Spleen (tissue), 7 donors: ENCODE measurements at regions not wholly inside any gene's neighbourhood (a gene's known extent, or its start where the extent isn't known, plus 50 kb on each side); places are given as distances from the start of the nearest gene placed in this dataset.

ENCODE experiments used
- POLR2A ChIP-seq, 3 donors: fragments of 450-650 bp; IDR thresholded peaks; one replicate each; pipeline ENCODE4 v1.5.1; 2017; ENCODE audit warnings: antibody characterized with exemption in 3 of 3, mild to moderate bottlenecking in 1 of 3
- TF ChIP-seq, protein P1 (sequence below), 11 experiments: fragments of 200-600 bp in 7 of 11; fragments of 450-650 bp in 4 of 11; sonication (generic) in 4 of 11; IDR thresholded peaks in 8 of 11; conservative IDR thresholded peaks in 3 of 11; 1 replicate in 7 of 11; 2 replicates in 4 of 11; pipeline versions ENCODE4 v1.4.0 to v1.8.0; 2016 to 2021; ENCODE audit warnings: antibody characterized with exemption in 11 of 11, inconsistent platforms in 4 of 11, mild to moderate bottlenecking in 1 of 11
- donor health status: DM: no; HTN: no; CAD: no; lungs with moderate emphysema.
- donor health status: DM: no; HTN: no; CAD: no.
- donor health status: DM: no; HTN: no; CAD: no.

DNA sequence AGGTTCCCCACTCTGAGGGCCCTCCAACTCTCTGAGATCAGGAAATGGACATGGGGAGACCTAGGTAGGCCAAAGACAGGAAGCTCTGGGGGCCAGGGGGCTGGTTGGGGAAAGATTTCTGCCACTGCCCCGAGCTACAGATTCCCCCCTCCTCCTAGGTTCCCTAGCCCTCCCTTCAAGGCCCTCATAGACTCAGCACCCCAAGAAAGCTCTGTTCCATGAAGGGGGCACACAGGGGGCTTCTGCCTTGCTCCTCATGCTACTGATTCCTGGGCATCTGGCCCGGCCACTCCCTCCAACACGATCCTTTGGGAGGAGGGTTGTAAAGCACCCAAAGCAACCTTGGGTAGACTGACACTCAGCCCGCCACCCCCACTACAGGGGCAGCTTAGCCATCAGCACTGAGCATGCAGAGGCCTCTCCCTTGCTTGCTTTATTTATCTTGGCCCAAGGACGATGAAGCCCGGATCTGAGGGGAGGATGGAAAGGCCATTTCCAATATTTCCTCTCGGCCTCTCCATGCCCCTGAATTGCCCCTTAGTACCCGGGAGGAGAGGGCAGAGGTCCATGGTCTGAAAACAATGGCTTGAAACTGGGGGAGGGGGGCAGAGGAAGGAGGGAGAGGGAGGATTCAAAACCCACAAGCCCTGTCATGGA lies 146.7 kb downstream of the PJA1 start:
- TF ChIP-seq POLR2A (IDR thresholded peaks at IDR 0.05) = no peak
- TF ChIP-seq, protein P1, sequence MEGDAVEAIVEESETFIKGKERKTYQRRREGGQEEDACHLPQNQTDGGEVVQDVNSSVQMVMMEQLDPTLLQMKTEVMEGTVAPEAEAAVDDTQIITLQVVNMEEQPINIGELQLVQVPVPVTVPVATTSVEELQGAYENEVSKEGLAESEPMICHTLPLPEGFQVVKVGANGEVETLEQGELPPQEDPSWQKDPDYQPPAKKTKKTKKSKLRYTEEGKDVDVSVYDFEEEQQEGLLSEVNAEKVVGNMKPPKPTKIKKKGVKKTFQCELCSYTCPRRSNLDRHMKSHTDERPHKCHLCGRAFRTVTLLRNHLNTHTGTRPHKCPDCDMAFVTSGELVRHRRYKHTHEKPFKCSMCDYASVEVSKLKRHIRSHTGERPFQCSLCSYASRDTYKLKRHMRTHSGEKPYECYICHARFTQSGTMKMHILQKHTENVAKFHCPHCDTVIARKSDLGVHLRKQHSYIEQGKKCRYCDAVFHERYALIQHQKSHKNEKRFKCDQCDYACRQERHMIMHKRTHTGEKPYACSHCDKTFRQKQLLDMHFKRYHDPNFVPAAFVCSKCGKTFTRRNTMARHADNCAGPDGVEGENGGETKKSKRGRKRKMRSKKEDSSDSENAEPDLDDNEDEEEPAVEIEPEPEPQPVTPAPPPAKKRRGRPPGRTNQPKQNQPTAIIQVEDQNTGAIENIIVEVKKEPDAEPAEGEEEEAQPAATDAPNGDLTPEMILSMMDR (IDR thresholded peaks at IDR 0.05 in 8 of 11, conservative IDR thresholded peaks at IDR 0.05 in 3 of 11) = no peak
